AML-193 (cell line): ENCODE measurements at regions not wholly inside any gene's neighbourhood (a gene's known extent, or its start where the extent isn't known, plus 50 kb on each side); places are given as distances from the start of the nearest gene placed in this dataset.
"Not testable (repeated sequence)": the region's sequence is repeated elsewhere in the genome, so short reads cannot be mapped to it uniquely, and the experiment has no call there.

ENCODE experiments used
- DNase-seq, 2 experiments: peaks; one replicate each; lab custom pipeline; 2025; lab: John Stamatoyannopoulos, UW

DNA sequence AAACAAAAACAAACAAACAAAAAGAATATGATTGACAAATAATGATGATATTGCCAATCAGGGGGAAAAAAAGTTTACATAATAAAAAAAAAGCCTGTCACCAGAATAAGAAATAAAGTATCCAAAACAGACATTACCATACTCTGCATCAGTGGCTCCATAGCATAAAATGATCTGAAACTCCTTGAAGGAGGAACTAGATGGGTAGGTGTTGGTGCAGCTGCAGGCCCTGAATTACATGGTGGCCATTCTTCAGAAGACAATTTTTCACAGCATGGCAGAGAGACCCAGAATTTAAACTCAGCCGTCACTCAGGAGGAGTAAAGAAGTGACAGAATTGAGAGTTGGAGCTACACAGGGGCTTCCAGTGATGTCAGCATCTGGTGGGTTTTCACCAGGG lies 60.2 kb downstream of the GLUL start:
- no peak for DNase-seq

DNA sequence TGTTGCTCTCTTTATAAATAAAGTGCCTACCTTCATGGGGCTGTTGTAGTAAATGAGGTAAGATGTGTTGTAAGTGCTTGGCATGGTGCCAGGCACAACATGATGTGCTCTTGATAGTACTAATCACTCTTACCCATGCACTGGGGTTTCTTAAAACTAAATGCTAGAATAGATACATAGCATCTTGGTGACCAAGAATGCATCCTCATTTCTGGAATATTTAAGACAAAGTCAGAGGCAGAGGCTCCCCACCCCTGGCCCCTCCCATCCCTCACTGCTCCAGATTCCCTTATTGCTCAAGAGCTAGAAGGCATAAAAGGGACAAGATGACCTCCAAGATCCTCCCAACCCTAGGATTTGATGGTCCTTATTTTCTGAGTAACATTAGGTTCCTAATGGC lies 61.3 kb downstream of the GLUL start:
- peak in 1 of 2 experiments; percentile 6 for DNase-seq

DNA sequence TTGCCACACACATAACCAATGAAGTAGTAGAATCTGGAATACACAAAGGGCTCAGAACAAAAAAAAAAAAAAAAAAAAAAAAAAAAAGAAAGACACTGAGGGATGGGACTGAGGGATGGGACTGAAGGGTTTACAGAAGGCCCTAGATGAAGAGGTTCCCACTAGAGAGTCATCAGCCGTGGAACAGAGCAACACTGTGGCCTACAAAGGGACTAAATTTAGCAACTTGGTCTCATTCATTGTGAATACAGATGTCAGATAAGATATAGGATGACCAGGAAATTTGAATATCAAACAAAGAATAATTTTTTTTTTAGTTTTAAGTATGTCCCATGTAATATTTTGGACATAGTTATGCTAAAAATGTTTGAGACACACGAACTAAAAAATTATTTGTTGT lies 62.1 kb downstream of the GLUL start:
- DNase-seq, result no peak

DNA sequence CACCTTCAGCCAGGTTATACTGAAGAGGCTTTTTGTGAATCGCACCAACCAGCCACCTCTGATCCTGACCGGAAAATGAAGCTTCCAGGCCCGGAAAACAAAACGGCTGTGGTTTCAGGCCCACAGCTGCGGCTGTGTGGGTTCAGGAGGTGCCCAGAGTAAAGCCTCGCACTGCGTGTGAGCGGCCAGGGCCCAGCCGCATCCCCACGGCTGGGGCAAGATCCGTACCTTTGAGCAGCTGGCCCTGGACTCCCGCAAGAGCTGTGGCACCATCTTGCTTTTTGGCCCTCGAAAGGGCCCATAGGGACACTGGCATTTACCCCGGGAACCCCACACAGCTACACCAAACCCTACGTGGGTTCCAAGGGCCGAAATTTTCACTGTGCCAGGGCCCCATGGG lies 63.0 kb downstream of the GLUL start:
- DNase-seq, result no peak

DNA sequence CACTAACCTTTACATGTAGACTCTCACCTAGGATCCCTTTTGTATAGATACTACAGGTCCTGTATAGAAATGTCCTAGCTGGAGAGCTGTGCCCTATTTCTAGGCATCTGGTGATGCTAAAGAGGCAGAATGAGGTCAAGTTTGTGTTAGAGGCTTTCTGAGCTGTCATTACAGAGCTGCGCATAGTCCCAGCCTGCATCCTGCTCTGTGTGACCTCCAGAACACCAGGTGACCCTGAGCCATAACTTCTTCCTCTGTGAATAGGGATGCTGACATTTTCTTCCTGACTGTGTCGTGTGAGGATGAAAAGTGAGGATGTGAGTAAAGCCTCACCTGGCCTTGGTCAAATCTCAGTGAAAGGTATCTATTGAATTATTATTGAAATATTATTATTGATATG lies 66.3 kb downstream of the GLUL start:
- no peak for DNase-seq

DNA sequence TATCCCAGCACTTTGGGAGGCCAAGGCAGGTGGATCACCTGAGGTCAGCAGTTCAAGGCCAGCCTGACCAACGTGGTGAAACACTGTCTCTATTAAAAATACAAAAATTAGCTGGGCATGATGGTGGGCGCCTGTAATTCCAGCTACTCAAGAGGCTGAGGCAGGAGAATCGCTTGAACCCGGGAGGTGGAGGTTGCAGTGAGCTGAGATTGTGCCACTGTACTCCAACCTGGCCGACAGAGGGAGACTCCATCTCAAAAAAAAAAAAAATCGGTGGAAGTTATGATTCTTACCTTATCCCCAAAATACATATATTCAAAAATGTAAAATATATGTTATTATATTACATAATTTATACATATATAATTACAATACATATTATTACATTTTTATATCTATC lies 70.1 kb downstream of the GLUL start:
- not testable (repeated sequence) for DNase-seq

DNA sequence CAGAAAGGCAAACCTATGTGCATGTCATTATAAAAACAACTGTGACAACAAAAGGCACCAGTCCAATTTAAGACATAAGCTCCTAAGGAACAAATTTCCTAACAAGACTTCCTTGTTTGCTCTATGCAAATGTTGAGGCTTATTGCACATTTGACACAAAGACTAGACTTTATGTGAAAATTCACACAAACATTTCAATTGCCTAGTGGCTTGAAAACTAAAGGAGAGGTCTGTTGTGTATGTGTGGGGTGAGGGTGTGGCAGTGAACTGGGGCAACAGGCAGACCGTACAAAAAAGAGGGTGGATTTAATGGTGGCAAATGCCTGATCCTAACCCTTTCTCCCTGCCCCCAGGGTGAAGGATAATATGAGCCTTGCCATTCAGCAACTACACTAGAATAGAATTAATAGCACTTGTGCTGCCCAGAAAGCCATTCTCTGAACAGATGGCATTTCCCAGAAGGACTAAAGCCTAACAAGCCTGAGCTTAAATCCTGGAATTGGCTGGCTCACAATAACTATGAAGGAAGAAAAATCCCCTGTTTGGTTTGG lies 73.9 kb downstream of the GLUL start:
- DNase-seq, result no peak

DNA sequence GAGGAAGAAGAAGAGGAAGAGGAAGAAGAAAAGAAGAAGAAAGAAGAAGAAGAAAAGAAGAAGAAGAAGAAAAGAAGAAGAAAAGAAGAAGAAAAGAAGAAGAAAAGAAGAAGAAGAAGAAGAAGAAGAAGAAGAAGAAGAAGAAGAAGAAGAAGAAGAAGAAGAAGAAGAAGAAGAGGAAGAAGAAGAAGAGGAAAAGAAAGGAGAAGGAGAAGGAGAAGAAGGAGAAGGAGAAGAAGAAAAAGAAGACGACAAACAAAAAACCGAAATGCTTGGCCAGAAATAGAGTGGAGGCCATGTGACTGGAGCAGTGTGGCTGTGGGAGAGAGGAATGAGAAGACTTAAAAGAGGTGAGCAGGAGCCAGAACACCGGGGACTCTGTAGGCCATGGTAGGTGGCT lies 75.1 kb downstream of the GLUL start:
- DNase-seq, result not testable (repeated sequence)

DNA sequence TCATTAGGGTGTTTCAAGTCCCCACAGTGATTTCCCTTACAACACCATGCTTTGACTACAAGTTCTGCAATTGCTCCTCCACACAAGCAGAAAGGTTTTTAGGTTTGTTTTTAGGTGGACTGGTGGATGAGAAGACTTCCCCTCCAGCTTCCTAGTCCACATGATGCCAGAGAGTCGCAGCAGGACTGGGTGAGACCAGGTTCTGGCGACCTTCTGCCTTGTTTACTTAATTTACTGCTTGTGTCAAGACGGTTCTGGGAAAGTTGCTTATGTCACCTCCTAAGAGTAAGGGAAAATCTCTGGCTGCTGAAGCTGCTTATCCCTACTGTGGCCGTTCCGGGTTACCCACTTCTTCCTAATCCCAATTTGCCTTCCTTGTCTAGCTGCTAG lies 76.4 kb downstream of the GLUL start:
- DNase-seq, result no peak

DNA sequence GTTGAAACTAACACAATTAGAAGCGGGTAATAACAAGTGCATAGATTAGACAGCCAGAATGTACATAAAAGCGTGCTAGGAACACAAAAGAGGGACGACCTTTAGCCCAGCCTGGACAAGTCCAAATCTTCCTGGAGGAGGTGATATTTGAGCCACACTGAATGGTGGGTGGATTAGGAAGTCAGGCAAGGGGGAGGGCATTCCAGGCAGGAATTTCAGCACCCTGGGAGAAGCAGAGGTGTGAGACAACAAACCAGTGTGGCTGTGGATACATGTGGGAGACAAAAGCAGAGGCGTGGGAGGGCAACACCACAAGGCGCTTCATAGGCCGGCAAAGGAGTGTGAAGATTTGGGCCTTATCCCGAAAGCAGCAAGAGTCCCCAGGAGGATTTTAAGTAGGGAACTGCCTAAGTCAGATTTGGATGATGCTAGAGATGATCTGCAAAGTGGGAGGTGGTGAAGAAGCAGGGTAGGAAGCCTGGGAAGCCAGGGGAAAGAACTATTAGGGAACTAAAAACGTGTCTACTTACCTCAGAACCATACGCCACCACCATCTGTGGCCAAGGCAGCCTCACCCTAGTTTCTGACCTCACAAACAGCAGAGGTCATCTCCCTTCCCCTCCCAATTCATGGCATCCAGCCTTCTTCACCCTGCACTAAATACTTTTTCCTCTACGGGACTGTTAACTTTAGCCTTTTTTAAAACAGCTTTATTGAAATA lies 81.8 kb downstream of the GLUL start:
- DNase-seq, result no peak

DNA sequence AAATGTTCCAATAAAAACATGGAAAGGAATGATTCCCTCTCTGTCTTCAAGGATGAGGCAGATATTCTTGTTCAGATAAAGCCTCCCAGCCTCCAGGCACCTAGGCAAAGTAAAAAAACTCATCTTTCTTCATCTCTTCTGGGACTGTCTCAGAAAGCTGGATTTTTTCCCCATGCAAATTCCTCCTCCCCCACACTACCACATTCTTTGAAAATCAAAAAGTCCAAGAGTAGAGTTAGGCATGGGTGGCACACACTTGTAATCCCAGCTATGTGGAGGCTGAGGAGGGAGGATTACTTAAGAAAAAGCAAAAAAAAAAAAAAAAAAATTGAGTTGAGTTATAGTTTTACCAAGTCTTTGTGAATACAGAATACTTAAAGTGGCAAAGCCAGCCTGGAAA lies 82.8 kb downstream of the GLUL start:
- DNase-seq, result no peak

DNA sequence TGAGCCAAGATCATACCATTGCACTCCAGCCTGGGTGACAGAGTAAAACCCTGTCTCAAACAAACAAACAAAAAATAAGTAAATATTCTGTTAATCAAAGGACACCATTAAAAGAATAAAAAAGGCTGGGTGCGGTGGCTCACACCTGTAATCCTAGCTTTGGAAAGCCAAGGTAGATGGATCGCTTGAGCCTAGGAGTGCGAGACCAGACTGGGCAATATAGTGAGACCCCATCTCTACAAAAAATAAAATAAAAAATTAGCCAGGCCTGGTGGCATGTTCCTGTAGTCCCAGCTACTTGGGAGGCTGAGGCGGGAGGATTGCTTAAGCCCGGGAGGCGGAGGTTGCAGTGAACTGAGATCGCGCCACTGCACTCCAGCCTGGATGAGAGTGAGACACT lies 84.1 kb downstream of the GLUL start:
- not testable (repeated sequence) for DNase-seq

DNA sequence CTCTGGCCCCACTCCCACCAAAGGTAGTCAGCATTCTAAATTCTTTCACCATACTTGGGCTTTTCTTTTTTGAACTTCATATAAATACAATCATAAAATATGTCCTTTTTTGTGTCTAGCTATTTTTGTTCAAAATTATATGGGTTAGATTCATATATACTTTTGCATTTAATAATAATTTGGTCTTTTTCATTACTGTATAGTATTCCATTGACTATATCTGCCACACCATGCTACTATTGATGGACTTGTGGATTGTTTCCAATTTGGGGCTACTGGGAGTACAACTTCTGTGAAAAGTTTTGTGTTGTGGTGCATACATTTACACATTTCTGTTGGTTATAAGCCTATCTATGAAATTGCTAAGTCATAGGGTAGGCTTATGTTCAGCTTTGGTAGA lies 85.7 kb downstream of the GLUL start:
- DNase-seq, result no peak

DNA sequence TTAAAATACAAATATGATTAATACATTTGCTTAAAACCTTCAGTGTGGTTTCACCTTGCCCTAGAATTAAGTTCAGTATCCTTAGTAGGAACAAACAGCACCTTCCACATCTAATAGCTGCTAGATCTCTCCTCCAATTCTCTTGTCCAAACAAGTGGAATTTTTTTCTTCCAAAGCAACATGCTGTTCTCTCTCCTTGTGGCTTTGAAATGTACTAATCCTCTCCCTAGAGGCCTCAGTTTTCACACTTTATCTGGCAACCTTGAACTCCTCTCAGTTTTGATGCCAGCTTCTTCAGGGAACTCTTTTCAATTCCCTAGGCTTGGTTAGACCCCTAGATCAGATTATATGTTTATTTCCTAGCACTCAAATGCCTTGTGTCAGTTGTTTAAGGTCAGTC lies 87.0 kb downstream of the GLUL start:
- no peak for DNase-seq

DNA sequence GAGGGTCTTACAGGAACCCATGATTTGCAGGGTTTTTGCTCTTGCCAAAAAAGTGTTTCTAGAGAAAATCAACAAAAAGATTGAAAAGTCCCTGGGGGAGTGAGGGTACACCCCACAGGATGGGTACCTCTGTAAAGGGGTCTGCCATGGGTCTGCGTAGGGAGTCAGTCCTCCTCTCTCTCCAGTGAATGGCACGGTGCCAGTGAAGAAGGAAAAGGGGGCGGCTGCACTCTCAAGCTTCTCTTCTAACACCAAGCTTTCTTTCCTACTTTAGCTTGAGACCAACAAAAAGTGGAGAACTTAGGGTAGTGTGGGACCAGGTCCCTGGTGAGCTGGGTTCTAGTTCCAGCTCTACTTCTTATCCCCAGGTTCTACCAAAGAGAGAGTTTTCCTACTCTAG lies 87.4 kb downstream of the GLUL start:
- DNase-seq, result no peak

DNA sequence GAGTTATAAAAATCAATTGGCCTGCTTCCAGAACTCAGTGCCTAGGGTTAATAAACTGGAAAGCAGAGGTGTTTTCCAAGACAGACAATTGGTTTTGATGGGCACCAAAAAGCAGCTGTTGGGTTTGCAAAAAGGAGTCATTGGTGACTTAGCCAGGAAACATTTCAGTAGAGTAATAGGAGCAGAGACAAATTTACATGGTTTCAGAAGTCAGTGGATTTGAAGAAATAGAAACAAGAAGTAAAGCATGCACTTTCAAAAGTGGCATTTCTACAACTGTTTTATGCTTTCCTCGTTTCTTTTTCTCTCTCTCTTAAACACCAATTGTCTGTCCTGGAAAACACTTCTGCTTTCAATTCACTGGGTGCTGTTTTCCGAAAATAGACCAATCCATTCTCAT lies 87.8 kb downstream of the GLUL start:
- no peak for DNase-seq

DNA sequence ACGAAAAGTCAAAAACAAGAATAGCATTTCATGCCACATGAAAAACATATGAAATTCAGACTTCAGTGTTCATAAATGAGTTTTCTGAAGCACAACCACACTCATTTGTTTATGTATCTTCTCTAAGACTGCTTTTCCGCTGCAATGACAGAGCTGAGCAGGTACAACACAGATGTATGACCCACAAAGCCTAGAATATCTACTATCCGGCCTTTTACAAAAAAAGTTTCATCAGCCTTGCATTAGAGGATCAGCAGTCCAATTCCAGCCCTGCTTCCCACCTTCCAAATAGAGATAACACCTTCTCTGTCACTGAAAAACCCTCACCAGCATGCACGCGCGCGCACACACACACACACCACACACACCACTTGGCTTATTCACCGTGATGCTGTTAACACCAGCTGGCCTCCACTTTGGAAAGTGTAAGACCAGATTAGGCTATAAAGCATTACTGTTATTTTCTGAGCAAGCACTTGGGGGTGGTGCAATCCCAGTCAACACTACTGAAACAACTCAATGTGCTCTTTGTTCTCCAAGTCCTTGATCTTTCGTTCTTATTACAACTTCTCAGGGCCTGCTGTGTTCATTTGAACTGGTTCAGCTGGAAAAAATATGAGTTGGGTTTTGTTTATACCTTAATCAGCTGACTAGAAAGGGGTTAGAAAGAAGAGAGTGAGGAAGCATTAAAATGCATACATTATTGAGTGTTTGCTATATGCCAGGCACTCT lies 90.0 kb downstream of the GLUL start:
- DNase-seq, result peak; percentile 53 to 68

DNA sequence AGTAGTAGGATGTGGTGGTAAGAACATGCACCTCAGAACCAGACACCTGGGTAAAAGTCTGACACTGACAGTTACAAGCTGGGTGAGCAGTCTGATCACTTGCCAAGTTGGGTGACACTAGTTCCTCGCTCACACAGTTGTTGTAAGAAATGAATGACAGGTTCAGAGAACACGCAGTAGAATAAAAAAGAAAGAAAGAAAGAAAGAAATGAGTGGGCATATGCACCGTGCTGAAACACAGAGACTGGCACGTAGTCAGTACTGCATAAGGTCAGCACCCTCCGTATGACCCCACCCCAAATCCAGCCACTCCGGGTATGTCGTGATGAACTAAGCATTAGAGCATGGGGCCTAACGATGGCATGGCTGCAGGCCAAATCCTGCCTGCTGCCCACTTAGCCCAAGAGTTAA lies 90.6 kb downstream of the GLUL start:
- no peak for DNase-seq

DNA sequence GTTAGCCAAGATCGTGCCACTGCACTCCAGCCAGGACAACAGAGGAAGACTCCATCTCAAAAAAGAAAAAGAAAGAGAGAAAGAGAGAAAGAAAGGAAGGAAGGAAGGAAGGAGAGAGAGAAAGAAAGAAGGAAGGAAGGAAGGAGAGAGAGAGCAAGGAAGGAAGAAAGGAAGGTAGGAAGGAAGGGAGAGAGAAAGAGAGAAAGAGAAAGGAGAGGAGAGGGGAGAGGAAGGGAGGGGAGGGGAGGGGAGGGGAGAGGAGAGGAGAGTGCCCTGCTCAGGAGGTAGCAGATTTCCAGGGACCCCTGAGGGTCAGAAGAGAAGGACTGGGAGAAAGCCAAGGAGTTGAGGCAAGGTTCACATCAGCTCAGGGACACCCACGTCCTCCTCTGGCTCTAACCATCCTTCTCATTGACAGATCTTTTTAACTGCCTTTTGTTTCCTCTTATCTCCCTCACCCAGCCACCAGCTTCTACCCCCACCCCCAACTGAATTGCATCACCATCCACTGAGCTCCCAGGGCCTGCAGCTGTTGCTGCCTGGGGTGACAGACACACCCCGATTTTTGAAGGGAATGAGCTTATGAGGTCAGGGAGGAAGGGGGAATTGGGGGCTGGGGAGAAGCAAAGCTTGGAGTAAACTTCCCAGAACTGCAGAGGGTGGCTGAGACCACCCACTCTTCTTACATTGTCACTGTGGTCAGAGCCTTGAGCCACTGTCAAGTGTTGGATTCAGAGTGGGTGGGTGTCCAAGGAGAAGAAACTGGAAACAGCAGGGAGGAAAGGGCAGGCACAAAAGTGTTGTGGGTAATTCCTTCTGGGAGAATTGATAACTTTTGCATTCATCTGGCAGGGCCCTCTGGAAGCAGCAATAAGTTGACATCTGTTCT lies 91.6 kb downstream of the GLUL start:
- DNase-seq, result peak; percentile 88 to 91

DNA sequence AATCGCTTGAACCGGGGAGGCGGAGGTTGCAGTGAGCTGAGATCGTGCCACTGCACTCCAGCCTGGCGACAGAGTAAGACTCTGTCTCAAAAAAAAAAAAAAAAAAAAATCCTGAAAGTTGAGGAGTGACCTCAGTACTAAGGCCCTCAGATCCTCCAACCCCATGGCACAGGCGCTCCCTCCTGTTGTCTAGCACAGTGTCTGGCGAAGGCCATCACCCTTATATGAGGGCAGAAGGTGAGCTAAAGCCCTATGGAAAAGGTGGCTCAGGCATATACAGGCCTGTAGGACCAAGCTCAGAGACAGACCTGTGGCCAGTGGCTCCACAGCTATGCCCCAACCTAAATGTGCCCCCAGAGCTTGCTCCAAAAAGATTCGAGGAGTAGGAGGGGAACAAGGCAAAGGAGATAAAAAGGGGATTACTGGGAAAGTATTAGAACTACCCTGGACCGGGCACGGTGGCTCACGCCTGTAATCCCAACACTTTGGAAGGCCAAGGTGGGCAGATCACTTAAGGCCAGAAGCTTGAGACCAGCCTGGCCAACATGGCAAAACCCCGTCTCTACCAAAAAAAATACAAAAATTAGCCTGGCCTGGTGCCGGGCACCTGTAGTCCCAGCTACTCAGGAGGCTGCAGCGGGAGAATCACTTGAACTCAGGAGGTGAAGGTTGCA lies 92.4 kb downstream of the GLUL start:
- DNase-seq, result not testable (repeated sequence)

DNA sequence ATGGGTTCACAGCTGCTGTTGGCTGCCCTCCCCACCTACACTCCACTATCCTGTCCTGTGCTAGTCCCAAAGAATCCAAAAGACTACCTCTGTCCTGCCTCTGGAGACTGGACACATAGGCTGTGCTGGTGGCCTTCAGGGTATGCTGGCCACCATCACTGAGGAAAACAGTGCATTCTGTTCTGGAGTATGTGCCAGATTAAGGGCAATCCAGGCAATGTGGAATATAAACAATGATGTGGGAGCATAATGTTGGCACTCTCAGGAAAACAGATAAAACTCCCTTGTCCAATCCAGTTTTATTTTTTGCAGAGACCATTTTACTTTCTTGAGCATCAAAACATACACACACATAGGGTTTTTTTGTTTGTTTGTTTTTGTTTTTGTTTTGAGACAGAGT lies 94.3 kb downstream of the GLUL start:
- no peak for DNase-seq

DNA sequence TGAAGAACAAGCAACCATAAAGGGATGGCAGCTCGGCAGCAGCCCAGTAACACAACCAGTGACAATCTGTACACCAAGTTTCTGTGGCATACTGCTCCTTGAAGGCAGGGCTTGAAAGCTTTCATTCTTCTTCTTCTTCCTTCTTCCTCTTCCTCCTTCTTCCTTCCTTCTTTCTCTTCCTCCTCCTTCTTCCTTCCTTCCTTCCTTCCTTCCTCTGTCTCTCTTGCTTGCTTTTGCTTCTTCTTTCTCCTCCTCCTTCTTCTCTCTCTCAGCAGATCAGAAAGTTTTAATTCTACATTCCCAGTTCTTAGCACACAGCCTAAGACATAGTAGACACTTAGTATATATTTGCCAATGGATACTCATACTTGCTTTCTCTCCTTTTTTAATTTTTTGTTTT lies 95.9 kb downstream of the GLUL start:
- DNase-seq, result no peak
